T-cell (primary cell): ENCODE measurements at regions not wholly inside any gene's neighbourhood (a gene's known extent, or its start where the extent isn't known, plus 50 kb on each side); places are given as distances from the start of the nearest gene placed in this dataset.

Experiments used
- ATAC-seq, 4 experiments: fragments of 200-7000 bp in 3 of 4; fragments of 150-1000 bp in 1 of 4; cut with Tn5 transposase; replicated peaks in 1 of 4; 1 replicate in 3 of 4; 2 replicates in 1 of 4; pipeline ENCODE4 v1.10.0; 2021; ENCODE audit warnings: moderate library complexity in 3 of 4, mild to moderate bottlenecking in 2 of 4, moderate number of reproducible peaks in 1 of 4
- CTCF ChIA-PET, 2 donors: fragments of 300-600 bp; sonication (Branson Sonifier 250); formaldehyde crosslinking; loops; one replicate each; lab custom pipeline; 2022; ENCODE audit warnings: antibody characterized with exemption in 2 of 2; lab: Charles Lee
- POLR2A ChIA-PET, 2 donors: fragments of 300-600 bp; sonication (Branson Sonifier 250); formaldehyde crosslinking; loops; one replicate each; lab custom pipeline; 2022; ENCODE audit warnings: antibody characterized with exemption in 2 of 2; lab: Charles Lee
- DNase-seq, 35 experiments: peaks; one replicate each; pipeline versions ENCODE4 v3.0.0 to v3.0.0-alpha.2; 2013 to 2023
- H3K27ac ChIP-seq: one replicate; pipeline ENCODE4 v1.5.1; 2013; ENCODE audit warnings: low read length
- H3K27me3 ChIP-seq, 2 experiments: replicated peaks in 1 of 2; 1 replicate in 1 of 2; 2 replicates in 1 of 2; pipeline versions ENCODE4 v1.6.1 to v1.7.0; 2013; ENCODE audit warnings: low read length in 1 of 2, mixed read lengths in 1 of 2; ENCODE audit not compliant: control insufficient read depth in 2 of 2, insufficient read depth in 2 of 2; ENCODE audit errors: extremely low read depth in 1 of 2
- H3K36me3 ChIP-seq, 2 donors: 1 replicate in 1 of 2; 2 replicates in 1 of 2; pipeline versions ENCODE4 v1.6.1 to v1.7.0; 2013; ENCODE audit warnings: low read length in 1 of 2; ENCODE audit not compliant: control insufficient read depth in 2 of 2, insufficient read depth in 1 of 2; ENCODE audit errors: extremely low read depth in 1 of 2
- H3K4me1 ChIP-seq, 2 experiments: 1 replicate in 1 of 2; 2 replicates in 1 of 2; pipeline versions ENCODE4 v1.6.1 to v1.7.0; 2013; ENCODE audit warnings: low read length in 2 of 2, mixed read lengths in 1 of 2; ENCODE audit not compliant: insufficient read depth in 2 of 2, control insufficient read depth in 1 of 2; ENCODE audit errors: extremely low read depth in 1 of 2
- H3K4me3 ChIP-seq, 2 donors: 1 replicate in 1 of 2; 2 replicates in 1 of 2; pipeline versions ENCODE4 v1.5.1 to v1.7.0; 2013; ENCODE audit warnings: mild to moderate bottlenecking in 2 of 2, low read length in 1 of 2, moderate library complexity in 1 of 2; ENCODE audit not compliant: control insufficient read depth in 1 of 2; ENCODE audit errors: extremely low read depth in 1 of 2
- H3K9me3 ChIP-seq: 2 replicates; pipeline ENCODE4 v1.7.0; 2013
- H3K27ac Mint-ChIP-seq, 2 donors: one replicate each; pipeline ENCODE4 v1.8.0; 2020 to 2021; ENCODE audit warnings: mild to moderate bottlenecking in 2 of 2, mixed read lengths in 2 of 2
- H3K27me3 Mint-ChIP-seq, 2 donors: one replicate each; pipeline ENCODE4 v1.8.0; 2021 to 2022; ENCODE audit warnings: mixed read lengths in 2 of 2
- H3K36me3 Mint-ChIP-seq: one replicate; pipeline ENCODE4 v1.8.0; 2021; ENCODE audit warnings: mixed read lengths
- H3K4me1 Mint-ChIP-seq, 3 donors: one replicate each; pipeline ENCODE4 v1.8.0; 2020 to 2022; ENCODE audit warnings: mixed read lengths in 3 of 3, mild to moderate bottlenecking in 1 of 3
- H3K4me3 Mint-ChIP-seq, 3 donors: one replicate each; pipeline ENCODE4 v1.8.0; 2020 to 2022; ENCODE audit warnings: mild to moderate bottlenecking in 3 of 3, mixed read lengths in 3 of 3, moderate library complexity in 3 of 3
- H3K9me3 Mint-ChIP-seq, 3 donors: one replicate each; pipeline ENCODE4 v1.8.0; 2020 to 2022; ENCODE audit warnings: mixed read lengths in 3 of 3
- WGBS: methylation state at CpG from one replicate; pipeline ENCODE4 v1.1.5; 2013; ENCODE audit warnings: missing lambda C conversion rate; ENCODE audit not compliant: insufficient coverage; 5-methylcytosine and 5-hydroxymethylcytosine counted together

GRCh38 chr2:7356909-7357584 is 439.8 kb downstream of the RNF144A start:
- no peaks in the 10 kb centered on the region for H3K9me3 Mint-ChIP-seq
- Histone ChIP-seq H3K36me3 (no peaks in the 10 kb centered on the region), H3K4me3 (no peak overlapping the region), H3K4me1 (no peaks in the 10 kb centered on the region), H3K27me3 (peaks cover 0 to 5% of the 10 kb centered on the region in 2 experiments), H3K27ac (no peak overlapping the region), H3K9me3 (no peaks in the 10 kb centered on the region)
- DNase-seq (no peak), ATAC-seq (no peak)
- H3K27ac Mint-ChIP-seq = no peak overlapping the region
- no peaks in the 10 kb centered on the region for H3K4me1 Mint-ChIP-seq
- POLR2A ChIA-PET = no interaction called here
- no peaks in the 10 kb centered on the region for H3K36me3 Mint-ChIP-seq
- no peak overlapping the region for H3K4me3 Mint-ChIP-seq
- CTCF ChIA-PET = no interaction called here
- WGBS = 88% methylated on average over 11 of the region's 11 CpGs
- H3K27me3 Mint-ChIP-seq = peaks cover 0 to 4% of the 10 kb centered on the region in 2 donors

GRCh38 chr2:7357993-7358392 is 440.8 kb downstream of the RNF144A start:
- Mint-ChIP-seq H3K4me1 (no peaks in the 10 kb centered on the region), H3K9me3 (no peaks in the 10 kb centered on the region), H3K27me3 (peaks cover 0 to 4% of the 10 kb centered on the region in 2 donors), H3K27ac (no peak overlapping the region), H3K4me3 (no peak overlapping the region), H3K36me3 (no peaks in the 10 kb centered on the region)
- H3K9me3 ChIP-seq = no peaks in the 10 kb centered on the region
- DNase-seq (no peak), ATAC-seq (no peak)
- peaks cover 0 to 5% of the 10 kb centered on the region in 2 experiments for H3K27me3 ChIP-seq
- H3K27ac ChIP-seq = no peak overlapping the region
- POLR2A ChIA-PET = no interaction called here
- CTCF ChIA-PET = no interaction called here
- H3K4me3 ChIP-seq = no peak overlapping the region
- WGBS = no CpG with 5 or more reads among the region's 2 CpGs
- H3K36me3 ChIP-seq = no peaks in the 10 kb centered on the region
- H3K4me1 ChIP-seq = no peaks in the 10 kb centered on the region

- Mint-ChIP-seq H3K27ac (no peak overlapping the region), H3K9me3 (no peaks in the 10 kb centered on the region), H3K4me3 (no peak overlapping the region), H3K4me1 (no peaks in the 10 kb centered on the region), H3K36me3 (no peaks in the 10 kb centered on the region), H3K27me3 (peaks cover 0 to 4% of the 10 kb centered on the region in 2 donors)
- Histone ChIP-seq H3K4me3 (no peak overlapping the region), H3K4me1 (no peaks in the 10 kb centered on the region), H3K36me3 (no peaks in the 10 kb centered on the region), H3K27ac (no peak overlapping the region), H3K9me3 (no peaks in the 10 kb centered on the region), H3K27me3 (peaks cover 0 to 5% of the 10 kb centered on the region in 2 experiments)
- WGBS = 79% methylated on average over 4 of the region's 8 CpGs
- DNase-seq = no peak
- ATAC-seq = no peak
- CTCF ChIA-PET = no interaction called here
- POLR2A ChIA-PET = no interaction called here
Observed at GRCh38 chr2:7358865-7359447, 441.7 kb downstream of the RNF144A start.

- Histone ChIP-seq H3K27ac (no peak overlapping the region), H3K4me1 (no peaks in the 10 kb centered on the region), H3K36me3 (no peaks in the 10 kb centered on the region), H3K4me3 (no peak overlapping the region), H3K9me3 (no peaks in the 10 kb centered on the region), H3K27me3 (no peaks in the 10 kb centered on the region)
- Mint-ChIP-seq H3K27me3 (peaks cover 0 to 4% of the 10 kb centered on the region in 2 donors), H3K9me3 (peaks cover 2 to 9% (median 5%) of the 10 kb centered on the region in 3 donors), H3K27ac (no peak overlapping the region), H3K4me1 (no peaks in the 10 kb centered on the region), H3K36me3 (no peaks in the 10 kb centered on the region), H3K4me3 (no peak overlapping the region)
- no CpG with 5 or more reads among the region's 3 CpGs for whole genome bisulfite sequencing
- ATAC-seq (no peak), DNase-seq (no peak)
- POLR2A ChIA-PET = no interaction called here
- CTCF ChIA-PET = no interaction called here
Observed at GRCh38 chr2:7363906-7364305, 446.7 kb downstream of the RNF144A start.

GRCh38 chr2:7368211-7368610 is 451.0 kb downstream of the RNF144A start:
- Mint-ChIP-seq H3K4me1 (no peaks in the 10 kb centered on the region), H3K9me3 (peaks cover 4 to 16% (median 6%) of the 10 kb centered on the region in 3 donors), H3K27me3 (no peaks in the 10 kb centered on the region), H3K36me3 (no peaks in the 10 kb centered on the region), H3K4me3 (no peak overlapping the region), H3K27ac (no peak overlapping the region)
- ATAC-seq (no peak), DNase-seq (no peak)
- H3K9me3 ChIP-seq = no peaks in the 10 kb centered on the region
- CTCF ChIA-PET = no interaction called here
- no peaks in the 10 kb centered on the region for H3K4me1 ChIP-seq
- no peaks in the 10 kb centered on the region for H3K36me3 ChIP-seq
- no peak overlapping the region for H3K4me3 ChIP-seq
- POLR2A ChIA-PET = no interaction called here
- H3K27me3 ChIP-seq = peaks cover 0 to 3% of the 10 kb centered on the region in 2 experiments
- no CpG with 5 or more reads among the region's 1 CpG for WGBS
- no peak overlapping the region for H3K27ac ChIP-seq

- Histone ChIP-seq H3K36me3 (no peaks in the 10 kb centered on the region), H3K9me3 (no peaks in the 10 kb centered on the region), H3K27ac (no peak overlapping the region), H3K4me1 (no peaks in the 10 kb centered on the region), H3K4me3 (no peak overlapping the region), H3K27me3 (peaks cover 0 to 3% of the 10 kb centered on the region in 2 experiments)
- no peak overlapping the region for H3K27ac Mint-ChIP-seq
- WGBS = no CpG with 5 or more reads among the region's 1 CpG
- H3K27me3 Mint-ChIP-seq = peaks cover 1 to 3% of the 10 kb centered on the region in 2 donors
- no peak for ATAC-seq
- ChIA-PET CTCF (no interaction called here), POLR2A (no interaction called here)
- no peak for DNase-seq
- H3K4me3 Mint-ChIP-seq = no peak overlapping the region
- H3K36me3 Mint-ChIP-seq = no peaks in the 10 kb centered on the region
- no peaks in the 10 kb centered on the region for H3K4me1 Mint-ChIP-seq
- H3K9me3 Mint-ChIP-seq = peaks cover 4 to 14% (median 6%) of the 10 kb centered on the region in 3 donors
Observed at GRCh38 chr2:7373156-7373555, 455.9 kb downstream of the RNF144A start.
